ENCODE measurements at regions not wholly inside any gene's neighbourhood (a gene's known extent, or its start where the extent isn't known, plus 50 kb on each side); places are given as distances from the start of the nearest gene placed in this dataset.

GRCh38 chr12:105457026-105457425 is 126.5 kb downstream of the C12orf75 start:
- no peak for TF ChIP-seq CTCF (IDR thresholded peaks at IDR 0.05)

GRCh38 chr12:105459760-105460330 is 129.4 kb downstream of the C12orf75 start:
- no peak overlapping the region for H3K9ac ChIP-seq (ENCODE audit: low read depth in 2 of 2, low read length in 2 of 2)
- H3K4me1 ChIP-seq = no peaks in the 10 kb centered on the region
- H3K4me3 ChIP-seq = no peak overlapping the region
- intact Hi-C loops (cut with DNase I) = no loop called here
- H3K27me3 ChIP-seq = no peaks in the 10 kb centered on the region
- TF ChIP-seq CTCF (IDR thresholded peaks at IDR 0.05) = no peak
- H3K27ac ChIP-seq = no peak overlapping the region
- DNase-seq = no peak
- H3K36me3 ChIP-seq = no peaks in the 10 kb centered on the region
- H3K9me3 ChIP-seq = no peaks in the 10 kb centered on the region

More at GRCh38 chr12:105457026-105457425, 126.5 kb downstream of the C12orf75 start:
- intact Hi-C loops (cut with DNase I) = no loop called here
- Histone ChIP-seq H3K27ac (no peak overlapping the region), H3K9me3 (no peaks in the 10 kb centered on the region), H3K36me3 (no peaks in the 10 kb centered on the region), H3K4me3 (no peak overlapping the region), H3K9ac (ENCODE audit: low read depth in 2 of 2, low read length in 2 of 2) (no peak overlapping the region), H3K27me3 (no peaks in the 10 kb centered on the region), H3K4me1 (no peaks in the 10 kb centered on the region)
- DNase-seq = no peak

- Histone ChIP-seq H3K9me3 (no peaks in the 10 kb centered on the region), H3K27ac (no peak overlapping the region), H3K27me3 (no peaks in the 10 kb centered on the region), H3K4me3 (no peak overlapping the region), H3K9ac (ENCODE audit: low read depth in 2 of 2, low read length in 2 of 2) (no peak overlapping the region), H3K36me3 (no peaks in the 10 kb centered on the region), H3K4me1 (no peaks in the 10 kb centered on the region)
- intact Hi-C loops (cut with DNase I) = no loop called here
- no peak for TF ChIP-seq CTCF (IDR thresholded peaks at IDR 0.05)
- no peak for DNase-seq
Observed at GRCh38 chr12:105461271-105461943, 130.9 kb downstream of the C12orf75 start.

- Histone ChIP-seq H3K27me3 (no peaks in the 10 kb centered on the region), H3K9me3 (no peaks in the 10 kb centered on the region), H3K9ac (ENCODE audit: low read depth in 2 of 2, low read length in 2 of 2) (no peak overlapping the region), H3K4me3 (no peak overlapping the region), H3K4me1 (no peaks in the 10 kb centered on the region), H3K27ac (no peak overlapping the region), H3K36me3 (no peaks in the 10 kb centered on the region)
- no peak for TF ChIP-seq CTCF (IDR thresholded peaks at IDR 0.05)
- intact Hi-C loops (cut with DNase I) = no loop called here
- no peak for DNase-seq
Observed at GRCh38 chr12:105461944-105462762, 131.7 kb downstream of the C12orf75 start.

GRCh38 chr12:105462831-105463230 is 132.3 kb downstream of the C12orf75 start:
- intact Hi-C loops (cut with DNase I) = no loop called here

More at GRCh38 chr12:105462831-105463230, 132.3 kb downstream of the C12orf75 start:
- no peaks in the 10 kb centered on the region for H3K4me1 ChIP-seq
- TF ChIP-seq CTCF (IDR thresholded peaks at IDR 0.05) = no peak
- no peak overlapping the region for H3K27ac ChIP-seq
- no peak for DNase-seq
- H3K27me3 ChIP-seq = no peaks in the 10 kb centered on the region
- H3K36me3 ChIP-seq = no peaks in the 10 kb centered on the region
- H3K9me3 ChIP-seq = no peaks in the 10 kb centered on the region
- no peak overlapping the region for H3K9ac ChIP-seq (ENCODE audit: low read depth in 2 of 2, low read length in 2 of 2)
- no peak overlapping the region for H3K4me3 ChIP-seq

Data from colonic mucosa (tissue), 4 donors.